Glomerular visceral epithelial cell (primary cell): ENCODE measurements at regions not wholly inside any gene's neighbourhood (a gene's known extent, or its start where the extent isn't known, plus 50 kb on each side); places are given as distances from the start of the nearest gene placed in this dataset.
A peak's percentile ranks its signal among the peaks of the same experiment; 100 is the strongest.
"Not testable (repeated sequence)": the region's sequence is repeated elsewhere in the genome, so short reads cannot be mapped to it uniquely, and the experiment has no call there.

Source experiments
- DNase-seq: peaks from one replicate; pipeline ENCODE4 v3.0.0-alpha.2; 2016; ENCODE audit errors: extremely low spot score

DNA sequence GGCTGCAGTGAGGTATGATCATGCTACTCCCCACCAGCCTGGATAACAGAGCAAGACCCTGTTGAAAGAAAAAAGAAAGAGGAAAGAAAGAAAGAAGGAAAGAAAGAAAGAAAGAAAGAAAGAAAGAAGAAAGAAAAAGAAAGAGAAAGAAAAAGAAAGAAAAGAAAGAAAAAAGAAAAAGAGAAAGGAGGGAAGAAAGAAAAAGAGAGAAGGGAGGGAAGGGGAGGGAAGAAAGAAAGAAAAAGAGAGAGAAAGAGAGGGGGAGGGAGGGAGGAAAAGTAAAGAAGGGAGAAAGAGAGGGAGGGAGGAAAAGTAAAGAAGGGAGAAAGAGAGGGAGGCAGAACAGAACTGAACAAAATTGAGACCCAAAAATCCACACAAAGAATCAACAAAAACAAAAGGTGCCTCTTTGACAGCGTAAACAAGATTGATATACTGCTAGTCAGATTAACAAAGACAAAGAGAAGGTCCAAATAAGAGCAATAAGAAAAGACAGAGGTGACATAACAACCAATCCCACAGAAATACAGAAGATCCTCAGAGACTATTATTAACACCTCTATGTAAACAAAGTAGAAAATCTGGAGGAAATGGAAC lies 293.9 kb upstream of the AMIGO2 start:
- DNase-seq = no peak

- no peak for DNase-seq
Observed at GRCh38 chr12:47370421-47370820, 290.7 kb upstream of the AMIGO2 start.

- DNase-seq = no peak
Observed at GRCh38 chr12:47369085-47369484, 289.3 kb upstream of the AMIGO2 start.

DNA sequence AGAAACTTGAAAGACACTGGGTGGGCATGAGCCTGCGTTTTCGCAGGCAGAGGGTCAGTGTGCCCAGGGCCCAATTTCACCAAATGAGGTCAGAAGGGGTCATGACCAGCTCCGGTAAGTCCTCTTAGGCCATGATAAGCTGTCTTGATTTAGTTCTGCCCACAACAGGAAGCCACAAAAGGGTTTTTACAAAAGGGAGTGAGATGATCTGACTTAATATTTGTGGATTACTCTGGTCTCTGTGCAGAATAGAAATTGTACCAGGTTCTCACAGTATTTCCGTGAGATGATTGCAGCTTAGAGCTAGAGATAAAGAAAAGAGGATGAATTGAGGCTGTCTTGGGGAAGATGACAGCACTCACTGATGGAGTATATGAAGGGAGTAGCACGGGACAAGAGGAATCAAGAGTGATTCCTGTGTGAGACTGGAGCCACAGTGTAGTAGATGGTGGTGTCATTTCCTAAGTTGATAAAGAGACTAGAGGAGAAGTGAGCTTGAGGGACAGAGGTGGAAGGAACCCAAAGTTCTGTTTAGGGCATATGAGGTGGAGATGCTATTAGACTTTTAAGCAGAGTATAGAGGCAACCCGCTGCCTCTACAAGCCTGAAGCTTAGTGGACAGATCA lies 288.3 kb upstream of the AMIGO2 start:
- no peak for DNase-seq

GRCh38 chr12:47366579-47366978 lies 286.8 kb upstream of the AMIGO2 start:
- DNase-seq = no peak

DNA sequence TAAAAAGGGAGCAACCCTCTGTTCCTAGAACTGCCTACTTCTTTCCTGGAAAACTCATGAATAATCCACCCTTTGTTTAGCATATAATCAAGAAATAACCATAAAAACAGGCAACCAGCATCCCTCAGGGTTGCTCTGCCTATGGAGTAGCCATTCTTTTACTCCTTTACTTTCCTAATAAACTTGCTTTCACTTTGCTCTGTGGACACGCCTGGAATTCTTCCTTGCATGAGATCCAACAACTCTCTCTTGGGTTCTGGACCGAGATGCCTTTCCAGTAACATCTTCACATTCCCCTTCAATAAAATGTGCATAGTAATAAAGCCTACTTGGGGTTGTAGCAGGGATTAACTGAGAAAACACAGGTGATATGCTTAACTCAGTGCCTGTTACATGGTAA lies 286.4 kb upstream of the AMIGO2 start:
- DNase-seq = no peak

DNA sequence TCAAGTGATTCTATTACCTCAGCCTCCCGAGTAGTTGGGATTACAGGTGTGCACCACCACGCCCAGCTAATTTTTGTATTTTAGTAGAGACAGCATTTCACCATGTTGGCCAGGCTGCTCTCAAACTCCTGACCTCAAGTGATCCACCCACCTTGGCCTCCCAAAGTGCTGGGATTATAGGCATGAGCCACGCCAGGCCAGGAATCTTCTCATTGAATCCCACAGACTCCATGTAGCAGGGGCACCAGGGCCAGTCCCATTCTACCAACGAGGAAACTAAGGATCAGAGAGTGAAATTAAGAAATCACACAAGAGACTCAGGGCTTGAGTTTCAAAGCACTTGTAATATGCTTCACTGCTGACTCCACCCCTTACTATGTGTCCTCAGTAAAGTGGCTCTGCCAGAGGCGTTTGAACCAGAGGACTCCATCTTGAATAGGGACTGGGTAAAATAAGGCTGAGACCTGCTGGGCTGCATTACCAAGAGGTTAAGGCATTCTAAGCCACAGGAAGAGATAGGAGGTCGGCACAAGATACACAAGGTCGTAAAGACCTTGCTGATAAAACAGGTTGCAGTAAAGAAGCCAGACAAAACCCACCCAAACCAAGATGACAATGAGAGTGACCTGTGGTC lies 285.8 kb upstream of the AMIGO2 start:
- not testable (repeated sequence) for DNase-seq

GRCh38 chr12:47364261-47364660 lies 284.5 kb upstream of the AMIGO2 start:
- DNase-seq = no peak

GRCh38 chr12:47362126-47362705 lies 282.5 kb upstream of the AMIGO2 start:
- DNase-seq = no peak

DNA sequence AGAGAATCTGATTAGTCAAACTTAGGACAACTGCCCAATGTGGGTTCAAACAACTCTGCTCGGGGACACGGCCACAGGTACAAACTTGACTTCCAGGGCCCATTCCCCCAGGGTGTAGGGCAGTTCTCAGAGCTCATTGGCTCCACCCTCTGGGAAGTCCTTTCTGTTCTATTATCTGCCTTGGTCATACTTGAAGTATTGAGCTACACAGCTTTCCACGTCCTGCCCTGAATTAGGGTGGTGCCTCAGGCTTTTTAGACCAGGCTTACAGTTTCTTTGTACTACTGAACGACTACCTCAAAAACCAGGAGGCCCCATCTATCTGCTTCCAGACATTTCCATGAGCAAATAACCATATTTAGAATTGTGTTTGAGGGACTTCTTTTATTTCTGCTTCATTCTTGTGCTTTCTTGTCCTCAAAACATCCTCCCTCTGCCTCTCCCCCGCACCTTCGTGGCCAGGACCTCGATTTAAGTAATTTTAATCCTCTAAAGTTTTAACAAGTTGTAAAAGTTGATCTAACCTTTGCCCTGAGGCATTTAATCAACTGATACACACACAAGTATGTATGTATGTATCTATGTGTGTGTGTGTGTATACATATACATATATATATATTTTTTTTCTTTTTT lies 281.7 kb upstream of the AMIGO2 start:
- no peak for DNase-seq

DNA sequence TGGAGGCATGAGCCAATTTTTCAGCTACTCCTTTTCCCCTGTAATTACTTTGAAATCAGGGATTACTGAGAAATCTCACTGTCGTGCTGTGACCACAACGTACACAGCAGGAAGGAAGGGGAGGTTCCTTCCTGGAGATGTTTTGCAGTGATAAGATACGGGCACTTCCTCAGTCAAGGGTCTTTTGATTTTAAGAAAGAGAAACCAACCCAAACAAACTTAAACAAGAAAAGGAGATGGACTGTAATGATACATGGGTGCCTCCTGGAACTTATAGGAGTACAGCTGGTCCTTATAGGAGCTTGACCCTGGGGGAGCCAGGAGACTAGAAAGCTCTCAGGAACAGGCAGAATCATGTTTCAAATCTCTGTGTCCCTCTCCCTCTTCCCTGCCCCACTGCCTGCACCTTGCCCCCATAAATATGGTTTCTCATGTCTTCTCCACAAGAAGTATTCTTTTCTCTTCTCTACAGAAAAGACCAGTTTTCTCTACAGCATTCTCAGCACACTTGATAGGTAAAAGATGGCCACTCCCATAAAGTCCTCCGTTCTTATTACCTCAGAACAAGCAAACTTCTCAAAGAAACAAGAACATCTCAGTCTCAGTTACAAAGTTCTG lies 281.1 kb upstream of the AMIGO2 start:
- no peak for DNase-seq

GRCh38 chr12:47360093-47360480 lies 280.3 kb upstream of the AMIGO2 start:
- DNase-seq = no peak

- DNase-seq = no peak
Observed at GRCh38 chr12:47359310-47360092, 279.7 kb upstream of the AMIGO2 start.

DNA sequence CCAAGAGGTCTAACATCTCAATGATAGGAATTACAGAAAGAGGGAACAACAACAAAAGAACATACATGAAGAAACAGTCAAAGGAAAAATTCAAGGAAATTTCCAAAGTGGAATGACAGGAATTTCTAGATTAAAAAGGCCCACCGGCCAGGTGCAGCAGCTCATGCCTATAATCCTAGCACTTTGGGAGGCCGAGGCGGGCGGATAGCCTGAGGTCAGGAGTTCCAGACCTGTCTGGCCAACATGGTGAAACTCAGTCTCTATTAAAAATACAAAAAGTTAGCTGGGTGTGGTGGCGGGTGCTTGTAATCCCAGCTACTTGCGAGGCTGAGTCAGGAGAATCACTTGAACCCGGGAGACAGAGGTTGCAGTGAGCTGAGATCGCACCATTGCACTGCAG lies 277.2 kb upstream of the AMIGO2 start:
- not testable (repeated sequence) for DNase-seq

- peak; percentile 59 for DNase-seq
Observed at GRCh38 chr12:47356129-47356700, 276.5 kb upstream of the AMIGO2 start.

GRCh38 chr12:47353508-47353907 lies 273.7 kb upstream of the AMIGO2 start:
- DNase-seq = no peak

- no peak for DNase-seq
Observed at GRCh38 chr12:47352067-47352466, 272.3 kb upstream of the AMIGO2 start.

DNA sequence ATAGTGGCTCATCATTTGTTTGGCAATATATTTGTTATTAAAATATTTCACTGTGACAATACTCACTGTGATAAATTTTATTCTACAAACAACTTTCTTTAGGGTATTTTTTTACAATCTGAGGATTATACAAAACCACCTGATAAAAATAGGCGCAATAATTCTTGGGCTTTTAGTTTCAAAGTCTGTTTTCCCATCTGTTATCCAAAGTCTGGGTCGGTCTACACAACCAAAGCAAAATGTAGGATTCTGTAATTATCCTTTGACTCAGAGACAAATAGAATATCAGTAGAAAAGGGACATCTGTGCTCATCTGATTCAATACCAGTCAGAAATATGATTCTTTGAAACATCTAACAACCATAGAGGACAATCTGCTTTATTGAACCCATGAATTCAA lies 271.8 kb upstream of the AMIGO2 start:
- no peak for DNase-seq

- no peak for DNase-seq
Observed at GRCh38 chr12:47350062-47350408, 270.3 kb upstream of the AMIGO2 start.

DNA sequence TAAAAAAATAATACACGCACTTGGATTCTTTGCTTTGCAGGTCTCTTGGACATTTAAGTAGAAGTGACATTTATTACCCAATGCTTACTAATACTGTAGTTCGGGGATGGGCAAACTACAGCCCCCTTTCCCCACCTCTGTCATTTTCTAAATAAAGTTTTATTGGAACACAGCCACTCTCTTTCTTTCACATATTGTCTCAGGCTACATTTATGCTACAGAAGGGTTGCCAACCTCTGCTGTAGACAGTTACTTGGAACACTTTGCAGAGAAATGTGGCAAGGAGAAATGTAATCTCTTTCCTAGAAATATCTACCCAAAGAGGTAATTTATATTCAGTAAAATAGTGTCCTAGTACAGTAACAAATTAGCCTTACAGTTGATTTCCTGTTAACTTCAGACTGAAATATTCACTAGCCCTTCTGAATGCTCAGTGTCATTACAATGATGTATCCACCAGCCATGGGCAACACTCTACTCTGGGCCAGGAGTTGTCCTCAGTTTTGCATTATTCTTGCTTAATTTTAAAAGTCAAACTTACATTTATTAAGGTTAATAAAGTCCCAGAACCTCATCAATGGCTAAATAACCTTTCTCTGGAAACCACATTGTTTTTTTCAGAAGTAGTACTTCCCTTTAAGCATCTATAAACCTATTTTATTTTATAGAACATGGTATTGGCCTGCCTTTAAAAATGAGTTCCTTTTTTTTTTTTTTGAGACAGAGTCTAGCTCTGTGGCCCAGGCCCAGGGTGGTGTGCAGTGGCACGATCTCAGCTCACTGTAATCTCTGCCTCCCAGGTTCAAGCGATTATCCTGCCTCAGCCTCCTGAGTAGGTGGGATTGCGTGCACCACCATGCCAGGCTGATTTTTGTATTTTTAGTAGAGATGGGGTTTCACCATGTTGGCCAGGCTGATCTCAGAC lies 269.6 kb upstream of the AMIGO2 start:
- no peak for DNase-seq
